Gastrocnemius medialis (tissue), 4 donors: ENCODE measurements at regions not wholly inside any gene's neighbourhood (a gene's known extent, or its start where the extent isn't known, plus 50 kb on each side); places are given as distances from the start of the nearest gene placed in this dataset.

Source experiments
- POLR2A ChIP-seq, 2 donors: fragments of 450-650 bp; IDR thresholded peaks; one replicate each; pipeline ENCODE4 v1.6.1; 2017; ENCODE audit warnings: antibody characterized with exemption in 2 of 2, mild to moderate bottlenecking in 2 of 2, moderate library complexity in 2 of 2
- TF ChIP-seq, protein P1 (sequence below), 5 experiments: fragments of 450-650 bp in 3 of 5; fragments of 200-600 bp in 2 of 5; sonication (generic) in 2 of 5; IDR thresholded peaks in 4 of 5; conservative IDR thresholded peaks in 1 of 5; 1 replicate in 4 of 5; 2 replicates in 1 of 5; pipeline ENCODE4 v1.5.1; 2016 to 2019; ENCODE audit warnings: antibody characterized with exemption in 5 of 5, mild to moderate bottlenecking in 3 of 5, moderate library complexity in 3 of 5

DNA sequence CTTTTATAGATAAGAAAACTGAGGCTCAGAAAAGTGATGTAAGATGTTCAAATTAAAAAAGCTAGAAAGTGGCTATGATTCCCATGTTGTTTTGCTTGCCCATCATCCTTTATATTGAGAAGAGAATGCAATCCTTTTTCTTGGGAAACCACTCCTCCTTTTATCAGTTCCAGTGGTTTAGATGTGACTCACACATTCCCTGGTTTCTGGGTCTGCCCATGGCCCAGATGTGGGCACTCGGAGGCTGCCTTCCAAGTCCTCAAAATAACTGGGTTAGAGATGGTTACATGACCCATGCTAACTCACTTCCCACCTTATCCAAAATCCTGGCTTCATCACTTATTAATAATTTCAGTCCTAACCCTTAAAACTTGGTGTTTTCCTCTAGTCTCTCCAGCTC, 550.0 kb downstream of the MDFIC start:
- TF ChIP-seq, protein P1, sequence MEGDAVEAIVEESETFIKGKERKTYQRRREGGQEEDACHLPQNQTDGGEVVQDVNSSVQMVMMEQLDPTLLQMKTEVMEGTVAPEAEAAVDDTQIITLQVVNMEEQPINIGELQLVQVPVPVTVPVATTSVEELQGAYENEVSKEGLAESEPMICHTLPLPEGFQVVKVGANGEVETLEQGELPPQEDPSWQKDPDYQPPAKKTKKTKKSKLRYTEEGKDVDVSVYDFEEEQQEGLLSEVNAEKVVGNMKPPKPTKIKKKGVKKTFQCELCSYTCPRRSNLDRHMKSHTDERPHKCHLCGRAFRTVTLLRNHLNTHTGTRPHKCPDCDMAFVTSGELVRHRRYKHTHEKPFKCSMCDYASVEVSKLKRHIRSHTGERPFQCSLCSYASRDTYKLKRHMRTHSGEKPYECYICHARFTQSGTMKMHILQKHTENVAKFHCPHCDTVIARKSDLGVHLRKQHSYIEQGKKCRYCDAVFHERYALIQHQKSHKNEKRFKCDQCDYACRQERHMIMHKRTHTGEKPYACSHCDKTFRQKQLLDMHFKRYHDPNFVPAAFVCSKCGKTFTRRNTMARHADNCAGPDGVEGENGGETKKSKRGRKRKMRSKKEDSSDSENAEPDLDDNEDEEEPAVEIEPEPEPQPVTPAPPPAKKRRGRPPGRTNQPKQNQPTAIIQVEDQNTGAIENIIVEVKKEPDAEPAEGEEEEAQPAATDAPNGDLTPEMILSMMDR (IDR thresholded peaks at IDR 0.05 in 4 of 5, conservative IDR thresholded peaks at IDR 0.05 in 1 of 5): no peak
- TF ChIP-seq POLR2A (IDR thresholded peaks at IDR 0.05): no peak
